Hypothalamus (tissue), 51 donors: ENCODE measurements at regions not wholly inside any gene's neighbourhood (a gene's known extent, or its start where the extent isn't known, plus 50 kb on each side); places are given as distances from the start of the nearest gene placed in this dataset.
A peak's percentile ranks its signal among the peaks of the same experiment; 100 is the strongest.
"Not testable (repeated sequence)": the region's sequence is repeated elsewhere in the genome, so short reads cannot be mapped to it uniquely, and the experiment has no call there.

Source experiments
- DNase-seq, 51 donors: peaks; one replicate each; lab custom pipeline; 2025; lab: John Stamatoyannopoulos, UW

DNA sequence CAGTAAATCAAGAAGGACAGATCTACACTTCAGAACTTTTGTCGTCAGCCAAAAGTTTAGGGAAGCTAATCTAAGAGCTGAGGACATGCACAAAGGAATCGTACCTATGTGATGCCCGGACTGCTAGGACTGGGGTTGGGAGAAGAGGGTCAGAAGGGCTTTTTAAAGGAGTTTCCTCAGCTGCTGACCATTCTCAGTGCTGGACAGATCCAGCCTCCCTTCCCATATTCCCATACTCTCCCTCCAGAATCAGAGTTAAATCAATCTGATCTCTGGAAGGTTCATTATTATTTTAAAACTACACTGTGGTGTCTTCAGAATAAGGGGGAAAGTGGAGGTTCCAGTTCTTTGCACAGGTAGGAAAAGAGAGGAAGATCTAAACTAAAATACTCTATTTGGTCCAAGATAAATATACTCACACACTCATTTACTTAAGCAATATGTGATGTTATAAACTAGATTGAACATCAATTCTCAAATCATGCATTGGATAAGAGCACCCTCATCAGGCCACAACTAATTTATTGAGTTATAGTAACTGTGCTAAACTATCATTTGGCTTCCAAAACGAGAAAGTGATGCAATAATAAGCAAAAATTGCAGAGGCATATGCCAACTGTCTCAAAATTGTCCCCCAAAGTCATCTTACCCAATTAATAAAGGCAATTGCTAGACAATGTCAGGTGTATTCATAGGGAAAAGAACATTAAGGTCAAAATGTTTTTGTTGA lies 124.7 kb downstream of the HNRNPD start:
- DNase-seq: no peak

DNA sequence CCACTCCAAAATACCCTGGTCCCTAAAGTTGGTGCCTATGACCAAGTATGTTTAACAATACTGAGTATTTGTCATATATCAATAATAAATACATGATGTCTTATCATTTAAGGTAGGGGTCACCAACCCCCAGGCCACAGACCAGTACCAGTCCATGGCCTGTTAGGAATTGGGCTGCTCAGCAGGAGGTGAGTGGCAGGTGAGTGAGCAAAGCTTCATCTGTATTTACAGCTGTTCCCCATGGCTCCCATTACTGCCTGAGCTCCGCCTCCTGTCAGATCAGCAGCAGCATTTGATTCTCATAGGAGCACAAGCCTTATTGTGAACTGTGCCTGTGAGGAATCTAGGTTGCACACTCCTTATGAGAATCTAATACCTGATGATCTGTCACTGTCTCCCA lies 126.2 kb downstream of the HNRNPD start:
- no peak for DNase-seq

DNA sequence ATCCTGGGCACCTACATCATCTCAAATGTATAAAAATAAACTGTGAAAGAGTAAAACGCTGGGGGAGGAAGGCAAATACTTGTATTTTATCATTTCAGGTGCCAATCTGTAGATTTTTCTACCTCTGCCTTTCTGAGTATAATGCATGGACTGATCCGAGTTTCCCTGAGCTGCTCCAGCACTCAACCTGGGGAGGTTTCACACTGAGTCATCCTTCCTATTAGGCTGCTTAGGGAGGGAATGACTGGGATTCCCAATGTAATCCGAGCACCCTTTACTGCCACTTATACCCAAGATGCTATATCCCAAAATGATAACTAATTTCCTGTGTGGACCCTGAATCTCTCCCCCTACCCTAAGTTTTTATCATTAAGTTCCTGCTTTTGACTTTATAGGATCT lies 126.6 kb downstream of the HNRNPD start:
- DNase-seq: peak in 1 of 51 donors; percentile 4

DNA sequence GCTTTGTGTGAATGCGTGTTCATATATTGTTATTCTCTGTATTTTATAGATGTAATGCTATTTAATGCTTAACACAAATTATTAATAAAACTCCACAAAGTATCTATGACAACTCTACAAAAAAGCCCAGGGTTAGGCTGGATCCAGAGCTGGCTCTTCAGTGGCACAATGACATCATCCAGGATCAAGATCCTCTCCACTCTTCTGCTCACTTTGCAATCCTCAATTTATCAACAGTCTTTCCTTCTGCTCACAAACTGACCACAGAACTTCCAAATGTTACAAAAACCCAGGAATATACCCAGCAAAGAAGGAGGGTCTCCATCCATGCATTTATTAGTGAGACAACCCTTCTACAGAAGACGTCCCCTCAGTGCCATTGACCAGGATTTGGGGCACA lies 132.3 kb downstream of the HNRNPD start:
- no peak for DNase-seq

DNA sequence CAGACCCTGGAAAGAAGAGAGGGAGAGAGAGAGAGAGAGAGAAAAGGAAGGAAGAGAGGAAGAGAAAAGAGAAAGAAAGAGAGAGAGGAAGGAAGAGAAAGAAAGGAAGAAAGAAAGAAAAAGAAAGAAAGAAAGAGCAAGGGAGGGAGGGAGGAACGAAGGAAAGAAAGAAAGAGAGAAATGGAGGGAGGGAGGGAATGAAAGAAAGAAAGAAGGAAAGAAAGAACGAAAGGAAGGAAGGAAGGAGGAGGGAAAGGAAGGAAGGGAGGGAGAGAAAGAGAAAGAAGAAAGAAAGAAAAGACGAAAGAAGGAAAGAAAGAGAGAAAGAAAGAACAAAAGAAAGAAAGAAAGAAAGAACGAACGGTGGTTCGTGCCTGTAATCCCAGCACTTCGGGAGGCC lies 133.4 kb downstream of the HNRNPD start:
- DNase-seq: no peak

DNA sequence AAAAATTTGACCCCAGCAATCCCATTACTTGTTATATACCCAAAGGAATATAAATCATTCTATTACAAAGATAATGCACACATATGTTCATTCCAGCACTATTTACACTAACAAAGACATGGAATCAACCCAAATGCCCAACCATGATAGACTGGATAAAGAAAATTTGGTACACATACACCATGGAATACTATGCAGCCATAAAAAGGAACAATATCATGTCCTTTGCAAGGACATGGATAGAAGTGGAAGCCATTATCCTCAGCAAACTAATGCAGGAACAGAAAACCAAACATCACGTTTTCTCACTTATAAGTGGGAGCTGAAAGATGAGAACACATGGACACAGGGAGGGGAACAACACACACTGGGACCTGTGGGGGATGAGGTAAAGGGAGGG lies 136.6 kb downstream of the HNRNPD start:
- DNase-seq: not testable (repeated sequence)

DNA sequence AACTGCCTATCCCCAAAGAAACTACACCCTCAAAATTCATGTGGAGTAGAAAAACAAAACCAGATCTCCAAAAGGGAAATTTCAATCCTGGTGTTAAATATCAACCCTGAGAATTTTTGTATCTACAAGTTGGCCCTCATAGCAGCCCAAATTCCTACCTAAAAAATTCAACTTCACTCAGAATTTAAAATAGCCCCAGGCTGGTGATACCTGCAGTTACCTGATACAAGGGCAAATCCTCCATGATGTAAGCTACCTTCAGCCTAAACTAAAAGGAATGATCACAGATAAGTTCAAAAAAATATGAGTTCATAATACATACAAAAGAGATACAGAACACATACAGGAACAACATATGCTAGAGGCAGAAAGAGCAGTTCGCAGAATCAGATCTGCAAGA lies 138.4 kb downstream of the HNRNPD start:
- no peak for DNase-seq

DNA sequence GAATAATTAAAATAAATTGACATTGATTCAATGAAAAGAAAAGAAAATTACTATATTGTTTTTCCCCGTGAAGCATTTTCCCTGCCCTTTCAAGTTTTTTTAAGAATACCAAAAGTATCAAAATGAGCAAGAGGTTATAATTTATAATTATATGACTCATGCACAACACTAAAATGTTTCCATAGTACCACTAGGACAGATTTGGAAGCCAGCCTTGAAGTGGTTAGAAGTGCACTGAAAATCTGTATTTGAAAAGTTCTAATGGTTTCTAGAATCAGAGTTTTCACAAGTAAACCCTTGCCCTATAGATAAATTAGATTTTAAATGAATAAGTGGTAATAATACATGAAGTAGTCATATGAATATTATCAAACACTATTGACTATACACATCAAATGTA lies 140.9 kb downstream of the HNRNPD start:
- no peak for DNase-seq

DNA sequence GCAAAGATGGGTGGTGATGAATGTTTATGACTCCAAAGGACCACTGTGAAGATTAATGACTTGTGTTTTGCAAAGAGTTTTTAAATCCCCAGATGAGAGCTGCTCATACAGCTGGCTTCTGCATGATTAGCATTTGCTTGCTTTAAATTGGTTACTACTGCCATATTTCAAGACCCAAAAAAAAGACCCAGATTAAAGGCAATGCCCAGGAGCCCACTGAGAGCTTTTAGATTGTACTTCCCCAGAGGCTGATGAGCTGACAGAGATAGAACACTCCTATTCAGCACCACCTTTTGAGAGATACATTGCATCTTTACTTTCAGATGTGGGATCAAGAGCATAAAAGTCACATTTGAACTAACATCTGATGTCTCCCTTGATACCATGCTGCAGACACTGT lies 142.0 kb downstream of the HNRNPD start:
- no peak for DNase-seq

DNA sequence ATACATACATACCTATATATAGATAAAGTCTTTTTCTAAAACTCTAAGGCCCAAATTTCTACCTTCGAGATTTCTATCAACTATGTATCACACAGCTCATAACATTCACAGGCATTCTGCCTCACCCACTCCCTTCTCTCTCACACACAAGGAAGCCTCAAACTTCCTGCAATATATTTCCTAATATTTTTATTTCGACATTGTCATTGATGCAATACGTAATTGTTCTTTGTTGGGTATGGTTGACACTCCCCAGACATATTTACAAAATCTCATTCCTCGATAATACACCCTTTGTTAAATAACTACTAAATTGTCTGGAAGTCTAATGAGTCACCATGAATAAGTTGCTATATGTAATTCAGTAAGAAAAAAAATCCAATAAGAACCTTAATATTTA lies 143.5 kb downstream of the HNRNPD start:
- peak in 1 of 51 donors; percentile 4 for DNase-seq

DNA sequence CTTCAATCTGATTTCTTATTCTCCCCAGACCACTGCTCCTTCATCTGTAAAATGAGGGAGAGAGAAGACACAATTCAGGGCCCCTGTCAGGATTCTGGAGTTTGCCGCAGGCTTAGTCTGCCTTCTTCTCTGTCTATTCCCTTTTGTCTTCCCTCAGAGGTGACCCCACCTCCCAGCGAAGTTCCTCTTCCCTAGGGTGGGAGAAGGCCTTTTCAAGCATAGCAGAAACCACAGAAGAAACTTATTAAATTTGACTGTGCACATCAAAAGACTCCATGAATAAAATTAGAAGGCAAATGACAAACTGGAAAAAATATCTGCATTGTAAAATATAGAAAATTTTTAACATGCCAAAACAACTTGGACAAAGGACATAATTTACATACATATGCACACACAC lies 148.8 kb downstream of the HNRNPD start:
- DNase-seq: no peak

DNA sequence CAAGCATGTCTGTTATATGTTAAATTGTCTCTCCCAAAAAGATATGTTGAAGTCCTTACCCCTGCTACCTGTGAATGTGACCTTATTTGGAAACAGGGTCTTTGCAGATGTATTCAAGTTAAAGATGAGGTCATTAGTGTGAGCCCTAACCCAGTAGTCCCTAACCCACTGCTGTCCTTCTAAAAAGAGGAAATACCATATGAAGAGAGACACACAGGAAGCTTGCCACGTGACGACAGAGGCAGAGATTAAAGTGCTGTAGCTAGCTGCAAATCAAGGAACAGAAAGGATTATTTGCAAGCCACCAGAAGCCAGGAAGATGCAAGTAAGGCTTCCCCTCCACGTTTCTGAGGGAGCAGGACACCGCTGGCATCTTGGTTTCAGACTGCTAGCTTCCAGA lies 150.1 kb downstream of the HNRNPD start:
- peak in 12 of 51 donors; percentile 1 to 31 (median 6) for DNase-seq

DNA sequence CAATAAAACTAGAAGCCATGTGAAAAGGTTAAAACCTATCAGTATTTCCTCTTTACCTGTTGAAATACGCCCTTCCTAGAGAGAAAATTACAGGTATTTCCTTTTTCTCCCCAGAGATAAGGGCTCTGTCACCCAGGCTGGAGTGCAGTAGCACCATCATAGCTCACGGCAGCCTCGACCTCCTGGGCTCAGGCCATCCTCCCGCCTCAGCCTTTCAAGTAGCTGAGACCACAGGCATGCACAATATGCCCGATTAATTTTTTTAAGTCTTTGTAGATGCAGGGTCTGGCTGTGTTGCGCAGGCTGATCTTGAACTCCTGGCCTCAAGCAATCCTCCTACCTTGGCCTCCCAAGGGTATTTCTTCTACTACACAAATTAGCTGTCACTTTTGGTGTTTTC lies 154.4 kb downstream of the HNRNPD start:
- DNase-seq: no peak

DNA sequence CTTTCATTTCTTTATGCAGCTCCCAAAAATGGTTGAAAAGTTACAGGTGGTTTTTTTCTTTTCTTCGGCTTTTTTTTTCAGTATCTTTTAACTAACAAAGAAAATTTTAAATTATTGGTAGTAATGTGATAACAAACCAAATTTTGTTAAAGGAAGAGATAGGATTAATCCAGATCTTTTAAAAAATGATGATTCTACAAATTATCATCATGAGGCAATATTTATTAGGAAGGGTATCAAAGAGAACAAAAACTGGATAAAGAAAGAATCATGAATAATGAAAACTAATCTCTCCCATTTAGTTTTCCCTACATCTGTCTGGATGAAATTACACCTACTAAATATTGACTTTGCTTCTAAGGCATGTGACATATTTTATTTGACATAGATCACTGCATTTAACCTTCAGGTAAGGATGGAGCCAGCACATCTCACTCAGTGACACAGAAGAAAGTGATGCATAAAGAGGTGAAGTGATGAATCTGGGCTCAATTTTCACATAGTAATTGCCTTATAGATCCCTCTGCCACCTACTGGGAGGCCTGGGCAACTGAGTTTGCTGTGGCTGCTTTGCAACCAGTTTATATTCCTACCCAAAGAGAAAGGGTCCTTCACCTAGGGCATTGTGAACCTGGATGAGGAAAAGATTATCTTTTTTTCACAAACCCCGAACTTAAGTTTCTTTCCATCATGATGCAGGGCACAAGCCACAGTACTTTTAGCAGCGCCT lies 155.6 kb downstream of the HNRNPD start:
- DNase-seq: peak in 3 of 51 donors; percentile 1 to 6 (median 2)

DNA sequence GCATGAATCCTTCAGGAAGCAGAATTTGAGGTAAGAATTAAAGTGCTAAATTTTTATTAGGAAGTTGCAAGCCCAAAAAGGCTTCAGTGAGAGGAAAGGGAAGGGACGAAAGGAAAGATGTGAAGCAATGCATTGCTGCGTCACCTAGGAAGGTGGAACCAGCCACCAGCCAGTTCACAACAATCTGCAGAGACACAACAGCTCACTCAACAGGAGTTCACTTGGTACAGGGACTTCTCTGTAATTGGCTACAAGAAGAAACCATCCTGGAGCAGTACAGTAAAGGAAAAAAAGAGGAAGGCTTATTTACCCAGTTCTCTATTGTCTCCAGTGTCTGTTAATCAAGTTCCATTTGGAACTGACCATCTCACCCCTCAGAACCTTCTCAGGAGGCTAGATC lies 157.6 kb downstream of the HNRNPD start:
- no peak for DNase-seq

DNA sequence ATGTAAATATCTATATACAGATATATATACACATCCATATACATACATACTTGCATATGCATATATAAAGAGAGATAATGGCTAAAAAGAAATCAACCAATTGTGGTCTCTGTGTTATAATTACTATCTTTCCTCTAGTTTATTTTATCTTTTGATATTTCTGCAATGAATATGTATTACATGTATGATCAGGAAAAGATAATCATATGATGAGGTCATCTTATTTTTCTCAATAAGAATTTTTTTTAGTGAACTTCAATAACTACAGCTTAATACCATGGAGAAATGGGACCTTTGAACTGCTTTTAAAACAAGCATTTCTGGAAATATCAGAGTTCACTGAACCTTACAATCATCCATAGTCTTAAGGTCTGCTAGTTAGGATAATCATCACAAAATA lies 158.0 kb downstream of the HNRNPD start:
- no peak for DNase-seq

DNA sequence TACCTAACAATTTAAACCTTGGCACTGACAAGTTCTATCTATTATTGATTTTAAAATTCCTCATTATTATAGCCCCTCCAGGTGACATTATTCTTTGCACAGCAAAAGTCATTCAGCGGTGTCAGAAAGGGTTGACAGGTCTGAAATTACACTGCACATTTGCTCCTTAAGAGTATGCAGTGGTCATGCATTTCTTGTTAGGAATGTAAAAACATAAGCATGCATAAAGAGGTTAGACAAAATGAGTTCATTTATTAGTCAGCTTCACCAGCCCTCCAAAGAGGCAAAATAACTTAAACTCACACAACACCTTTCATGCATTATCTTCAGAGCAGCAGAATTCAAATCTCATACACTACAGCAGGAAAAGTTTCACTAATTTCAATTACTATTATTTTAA lies 158.8 kb downstream of the HNRNPD start:
- no peak for DNase-seq

DNA sequence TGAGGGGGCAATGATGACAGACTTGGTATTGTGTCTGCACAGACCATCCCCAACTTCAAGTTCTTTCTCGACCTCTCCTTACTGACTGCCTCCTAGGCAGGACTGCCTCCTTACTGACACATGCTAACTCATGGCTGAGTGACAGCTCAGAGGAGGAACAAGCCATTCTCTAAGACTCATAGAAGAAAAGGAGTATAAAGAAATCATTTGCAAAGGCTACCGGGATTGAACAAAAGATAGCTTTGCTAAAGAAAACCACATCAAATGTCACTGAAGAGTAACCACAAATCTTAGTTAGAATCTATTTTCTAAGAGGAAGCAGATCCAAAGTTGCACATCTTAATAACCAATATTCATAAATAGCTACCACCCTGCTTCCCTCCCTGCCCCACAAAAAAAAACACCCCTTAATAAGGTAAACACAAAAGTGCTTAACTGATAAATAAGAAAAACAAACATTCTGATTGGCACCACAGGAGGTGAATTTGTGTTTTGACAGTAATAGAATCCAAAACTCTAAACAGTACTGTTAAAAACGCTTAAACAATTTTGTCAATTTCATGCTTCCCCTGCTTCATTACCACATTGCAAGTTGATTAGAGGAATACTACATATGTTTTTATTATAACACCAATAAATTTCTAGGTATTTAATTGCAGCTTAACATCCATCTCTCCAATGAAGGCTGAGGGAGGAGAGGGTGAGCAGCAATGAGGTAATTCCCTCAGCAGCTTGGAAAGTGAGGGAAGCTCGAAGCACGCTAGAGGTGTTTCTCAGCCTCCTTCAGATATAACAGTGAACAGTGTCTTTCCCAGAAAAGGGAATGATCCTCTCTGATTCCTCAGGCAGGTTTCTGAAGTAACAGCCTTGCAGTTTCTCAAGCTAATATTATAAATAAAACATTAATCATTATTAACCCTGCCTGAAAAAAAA lies 160.0 kb downstream of the HNRNPD start:
- no peak for DNase-seq

DNA sequence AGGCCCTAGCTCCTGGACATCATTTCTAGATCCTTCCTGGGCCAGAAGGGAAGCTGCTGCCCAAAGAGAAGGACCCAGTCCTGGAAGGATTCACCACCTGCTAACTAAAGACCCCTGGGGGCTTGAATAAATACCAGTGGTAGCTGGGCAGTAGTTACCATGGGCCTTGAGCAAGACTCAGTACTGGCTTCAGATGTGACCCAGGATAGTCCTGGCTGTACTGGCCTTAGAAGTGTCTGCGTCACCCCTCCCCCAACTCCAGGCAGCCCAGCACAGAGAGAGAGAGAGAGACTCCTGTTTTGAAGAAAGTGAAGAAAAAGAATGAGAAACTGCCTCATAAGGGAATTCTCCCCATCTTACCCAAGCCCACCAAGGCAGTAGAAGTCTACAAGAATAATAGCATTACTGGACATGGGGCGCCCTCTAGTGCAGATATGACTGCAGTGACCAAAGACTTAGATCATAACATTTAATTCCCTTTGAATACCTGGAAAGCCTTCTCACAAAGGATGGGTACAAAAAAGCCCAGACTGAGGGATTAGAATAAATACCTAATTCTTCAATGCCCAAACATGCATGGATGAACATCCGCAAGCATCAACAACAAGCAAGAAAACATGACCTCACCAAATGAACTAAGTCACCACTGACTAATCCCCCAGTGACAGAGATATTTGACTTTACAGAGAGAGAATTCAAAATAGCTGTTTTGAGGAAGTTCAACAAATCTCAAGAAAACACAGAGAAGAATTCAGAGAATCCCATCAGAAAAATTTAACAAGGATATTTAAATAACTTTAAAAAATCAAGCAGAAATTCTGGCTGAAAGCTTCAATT lies 171.8 kb downstream of the HNRNPD start:
- peak in 8 of 51 donors; percentile 0 to 37 (median 16) for DNase-seq

DNA sequence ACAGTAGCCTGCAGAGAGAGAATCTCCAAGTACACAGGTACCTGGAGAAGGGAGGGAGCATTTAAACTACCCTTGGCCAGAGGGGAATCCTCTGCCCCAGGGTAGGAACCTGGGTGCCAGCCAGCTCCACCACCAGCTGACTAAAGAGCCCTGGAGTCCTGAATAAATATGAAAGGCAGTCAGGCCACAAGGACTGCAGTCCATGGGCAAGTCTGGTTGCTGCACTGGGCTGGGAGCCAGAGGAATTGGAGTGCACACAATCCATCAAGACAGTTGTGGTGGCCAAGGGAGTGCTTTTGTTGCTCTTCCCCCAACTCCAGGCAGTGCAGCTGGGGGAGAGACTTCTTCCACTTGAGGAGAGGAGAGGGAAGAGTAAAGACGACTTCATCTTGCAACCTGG lies 172.5 kb downstream of the HNRNPD start:
- peak in 1 of 51 donors; percentile 9 for DNase-seq
